PFSK-1 (cell line): ENCODE measurements at regions not wholly inside any gene's neighbourhood (a gene's known extent, or its start where the extent isn't known, plus 50 kb on each side); places are given as distances from the start of the nearest gene placed in this dataset.

Experiments used
- POLR2AphosphoS5 ChIP-seq: IDR thresholded peaks from 2 replicates; pipeline ENCODE4 v1.6.1; 2012; ENCODE audit warnings: low read depth, mild to moderate bottlenecking, control low read depth, low read length, moderate library complexity
- SIN3A ChIP-seq: IDR thresholded peaks from 2 replicates; pipeline ENCODE4 v1.6.1; 2012; ENCODE audit warnings: mild to moderate bottlenecking, low read length, moderate library complexity, borderline replicate concordance; ENCODE audit not compliant: insufficient read depth
- TAF1 ChIP-seq: IDR thresholded peaks from 2 replicates; pipeline ENCODE4 v1.6.1; 2012; ENCODE audit warnings: low read length, control low read depth, borderline replicate concordance; ENCODE audit not compliant: insufficient read depth

GRCh38 chr12:59444932-59445331, 150.9 kb upstream of the SLC16A7 start:
- TF ChIP-seq TAF1 (no peak), SIN3A (no peak), POLR2AphosphoS5 (no peak)
